Fibroblast of pulmonary artery (primary cell): ENCODE measurements at regions not wholly inside any gene's neighbourhood (a gene's known extent, or its start where the extent isn't known, plus 50 kb on each side); places are given as distances from the start of the nearest gene placed in this dataset.

Experiments used
- DNase-seq: peaks from one replicate; pipeline ENCODE4 v3.0.0-alpha.2; 2010; ENCODE audit warnings: low read depth
- H3K4me3 ChIP-seq: replicated peaks from 2 replicates; pipeline ENCODE4 v1.5.1; 2011; ENCODE audit warnings: low read depth, mild to moderate bottlenecking, control low read depth, low read length, moderate library complexity
- CTCF ChIP-seq: IDR thresholded peaks from 2 replicates; pipeline ENCODE4 v1.5.1; 2011; ENCODE audit warnings: mild to moderate bottlenecking, control low read depth, low read length, inconsistent platforms; ENCODE audit errors: missing control alignments

- DNase-seq: no peak
- no peak for TF ChIP-seq CTCF
- no peak overlapping the region for H3K4me3 ChIP-seq
These were observed 256.1 kb downstream of the RPRM start for GRCh38 chr2:153222231-153223165.

GRCh38 chr2:153221506-153221905 is 257.1 kb downstream of the RPRM start:
- H3K4me3 ChIP-seq: no peak overlapping the region
- no peak for DNase-seq
- no peak for TF ChIP-seq CTCF

- TF ChIP-seq CTCF: no peak
- H3K4me3 ChIP-seq: no peak overlapping the region
- no peak for DNase-seq
These were observed 257.5 kb downstream of the RPRM start for GRCh38 chr2:153221087-153221486.

GRCh38 chr2:153218851-153219250 is 259.7 kb downstream of the RPRM start:
- TF ChIP-seq CTCF: no peak

GRCh38 chr2:153214337-153214736 is 264.2 kb downstream of the RPRM start:
- DNase-seq: no peak
- H3K4me3 ChIP-seq: no peak overlapping the region
- no peak for TF ChIP-seq CTCF

More at GRCh38 chr2:153218851-153219250, 259.7 kb downstream of the RPRM start:
- no peak overlapping the region for H3K4me3 ChIP-seq
- DNase-seq: no peak

- TF ChIP-seq CTCF: no peak
- DNase-seq: no peak
- H3K4me3 ChIP-seq: no peak overlapping the region
These were observed 265.5 kb downstream of the RPRM start for GRCh38 chr2:153213022-153213421.
